Stomach smooth muscle (tissue), 2 donors: ENCODE measurements at regions not wholly inside any gene's neighbourhood (a gene's known extent, or its start where the extent isn't known, plus 50 kb on each side); places are given as distances from the start of the nearest gene placed in this dataset.

ENCODE experiments used
- H3K27ac ChIP-seq: one replicate; pipeline ENCODE4 v1.7.0; 2013; ENCODE audit warnings: mild to moderate bottlenecking, low read length, inconsistent platforms
- H3K27me3 ChIP-seq, 2 donors: one replicate each; pipeline ENCODE4 v1.7.0; 2013; ENCODE audit warnings: low read length in 2 of 2; ENCODE audit not compliant: insufficient read depth in 2 of 2, control insufficient read depth in 1 of 2
- H3K36me3 ChIP-seq, 2 donors: one replicate each; pipeline ENCODE4 v1.7.0; 2013; ENCODE audit warnings: low read length in 2 of 2; ENCODE audit not compliant: control insufficient read depth in 2 of 2, insufficient read depth in 2 of 2
- H3K4me1 ChIP-seq: one replicate; pipeline ENCODE4 v1.7.0; 2013; ENCODE audit warnings: low read length; ENCODE audit not compliant: control insufficient read depth, insufficient read depth
- H3K4me3 ChIP-seq, 2 donors: one replicate each; pipeline ENCODE4 v1.7.0; 2013; ENCODE audit warnings: low read length in 2 of 2
- H3K9ac ChIP-seq, 2 donors: one replicate each; pipeline ENCODE4 v1.7.0; 2013; ENCODE audit warnings: low read length in 2 of 2, mild to moderate bottlenecking in 1 of 2
- H3K9me3 ChIP-seq, 2 donors: one replicate each; pipeline ENCODE4 v1.7.0; 2013; ENCODE audit warnings: low read length in 2 of 2; ENCODE audit not compliant: control insufficient read depth in 2 of 2
- donor health status: healthy.
- donor health status: Pancreatic carcinoma.

DNA sequence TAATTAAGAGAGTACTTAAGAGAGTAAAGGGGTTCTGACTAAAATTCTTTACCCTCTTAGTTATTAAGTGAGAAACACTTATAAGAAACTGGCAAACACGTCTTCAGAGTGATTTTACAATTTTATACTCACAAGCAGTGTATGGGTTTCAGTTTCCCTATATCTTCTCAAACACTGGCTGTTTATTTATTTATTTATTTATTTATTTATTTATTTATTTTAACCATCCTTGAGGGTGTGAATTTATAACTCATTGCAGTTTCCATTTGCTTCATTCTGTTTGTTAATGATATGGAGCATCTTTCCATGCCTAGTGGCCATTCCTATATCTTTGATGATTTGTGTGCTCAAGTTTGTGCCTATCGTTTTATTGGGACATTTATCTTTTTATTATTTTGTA lies 68.0 kb upstream of the SGCD start:
- no peak overlapping the region for H3K27ac ChIP-seq
- H3K27me3 ChIP-seq: no peaks in the 10 kb centered on the region
- H3K4me3 ChIP-seq: no peak overlapping the region
- H3K4me1 ChIP-seq: no peaks in the 10 kb centered on the region
- H3K36me3 ChIP-seq: no peaks in the 10 kb centered on the region
- no peak overlapping the region for H3K9ac ChIP-seq
- no peaks in the 10 kb centered on the region for H3K9me3 ChIP-seq

DNA sequence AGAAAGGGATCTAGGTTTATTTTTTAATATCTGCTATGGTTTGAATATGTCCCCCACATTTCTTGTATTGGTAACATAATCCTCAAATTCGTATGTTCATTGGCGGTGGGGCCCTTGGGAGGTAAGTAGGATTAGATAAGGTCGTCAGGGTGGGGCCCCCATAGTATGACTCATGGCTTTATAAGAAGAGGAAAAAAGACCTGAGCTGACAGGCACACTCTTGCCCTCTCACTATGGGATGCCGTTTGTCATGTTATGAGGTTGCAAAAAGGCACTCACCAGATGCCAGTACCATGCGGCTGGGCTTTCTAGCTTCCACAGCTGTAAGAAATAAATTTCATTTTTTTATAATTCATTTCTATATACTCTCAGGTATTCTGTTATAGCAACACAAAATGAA lies 67.3 kb upstream of the SGCD start:
- Histone ChIP-seq H3K4me3 (no peak overlapping the region), H3K36me3 (no peaks in the 10 kb centered on the region), H3K9me3 (no peaks in the 10 kb centered on the region), H3K27ac (no peak overlapping the region), H3K9ac (no peak overlapping the region), H3K27me3 (no peaks in the 10 kb centered on the region), H3K4me1 (no peaks in the 10 kb centered on the region)

DNA sequence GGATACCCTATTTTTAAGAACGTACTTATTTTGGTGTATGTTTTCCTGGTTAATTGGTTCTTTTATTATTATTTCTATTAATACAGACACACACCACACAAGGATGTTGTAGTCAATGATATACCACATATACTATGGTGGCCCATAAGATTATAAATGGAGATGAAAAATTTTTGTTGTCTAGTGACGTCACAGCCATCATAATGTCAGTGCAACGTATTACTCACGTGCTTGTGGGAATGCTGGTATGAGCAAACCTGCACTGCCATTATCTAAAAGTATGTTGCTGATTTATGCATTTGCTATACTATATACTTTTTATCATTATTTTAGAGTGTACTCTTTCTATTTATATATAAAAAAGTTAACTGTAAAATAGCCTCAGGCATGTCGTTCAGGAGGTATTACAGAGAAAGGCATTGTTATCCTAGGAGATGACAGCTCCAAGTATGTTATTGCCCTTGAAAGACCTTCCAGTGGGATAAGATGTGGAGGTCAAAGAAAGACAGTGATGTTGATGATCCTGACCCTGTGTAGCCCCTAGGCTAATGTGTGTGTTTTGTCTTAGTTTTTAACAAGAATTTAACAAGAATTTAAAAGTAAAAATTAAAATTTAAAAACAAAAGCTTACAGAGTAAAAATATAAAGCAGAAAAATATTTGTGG lies 65.6 kb upstream of the SGCD start:
- Histone ChIP-seq H3K9ac (no peak overlapping the region), H3K4me1 (no peaks in the 10 kb centered on the region), H3K27ac (no peak overlapping the region), H3K4me3 (no peak overlapping the region), H3K36me3 (no peaks in the 10 kb centered on the region), H3K9me3 (no peaks in the 10 kb centered on the region), H3K27me3 (no peaks in the 10 kb centered on the region)

DNA sequence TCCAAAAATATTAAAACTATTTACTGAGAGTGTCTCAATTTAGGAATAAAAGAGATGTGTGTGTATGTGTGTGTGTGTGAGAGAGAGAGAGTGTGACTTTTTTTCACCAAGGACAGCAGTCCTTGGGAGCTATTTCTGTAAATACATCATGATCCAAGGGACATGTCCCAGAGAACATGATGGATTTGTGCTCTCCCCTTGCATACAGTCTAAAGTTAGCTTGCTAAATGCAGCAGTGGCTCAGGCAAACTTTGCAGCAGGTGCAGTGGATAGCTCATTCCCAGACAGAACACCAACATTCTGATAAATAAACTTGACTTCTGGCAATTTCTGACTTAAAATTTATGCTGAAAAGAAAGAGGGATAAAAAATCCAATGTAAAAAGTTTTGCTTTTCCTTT lies 55.4 kb upstream of the SGCD start:
- Histone ChIP-seq H3K27me3 (no peaks in the 10 kb centered on the region), H3K9me3 (no peaks in the 10 kb centered on the region), H3K36me3 (no peaks in the 10 kb centered on the region), H3K4me1 (no peaks in the 10 kb centered on the region), H3K4me3 (no peak overlapping the region), H3K27ac (no peak overlapping the region), H3K9ac (no peak overlapping the region)

DNA sequence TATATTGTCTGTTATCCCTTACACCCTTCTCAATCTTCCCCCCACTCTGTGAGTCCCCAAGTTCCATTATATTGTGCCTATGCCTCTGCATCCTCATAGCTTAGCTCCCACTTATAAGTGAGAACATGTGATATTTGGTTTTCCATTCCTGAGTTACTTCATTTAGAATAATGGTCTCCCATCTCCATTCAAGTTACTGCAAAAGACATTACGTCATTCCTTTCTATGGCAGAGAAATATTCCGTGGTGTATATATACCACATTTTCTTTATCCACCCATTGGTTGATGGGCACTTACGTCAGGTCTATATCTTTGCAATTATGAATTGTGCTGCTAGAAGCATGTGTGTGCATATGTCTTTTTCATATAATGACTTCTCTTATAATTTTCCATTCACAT lies 54.8 kb upstream of the SGCD start:
- H3K4me3 ChIP-seq: no peak overlapping the region
- H3K36me3 ChIP-seq: no peaks in the 10 kb centered on the region
- H3K27ac ChIP-seq: no peak overlapping the region
- no peaks in the 10 kb centered on the region for H3K27me3 ChIP-seq
- no peaks in the 10 kb centered on the region for H3K9me3 ChIP-seq
- H3K4me1 ChIP-seq: no peaks in the 10 kb centered on the region
- H3K9ac ChIP-seq: no peak overlapping the region

- Histone ChIP-seq H3K36me3 (no peaks in the 10 kb centered on the region), H3K9me3 (no peaks in the 10 kb centered on the region), H3K9ac (no peak overlapping the region), H3K4me3 (no peak overlapping the region), H3K27me3 (no peaks in the 10 kb centered on the region), H3K27ac (no peak overlapping the region), H3K4me1 (no peaks in the 10 kb centered on the region)
These were observed 53.6 kb upstream of the SGCD start for GRCh38 chr5:156273325-156273724.

GRCh38 chr5:156274453-156274852 lies 52.5 kb upstream of the SGCD start:
- Histone ChIP-seq H3K4me1 (no peaks in the 10 kb centered on the region), H3K27ac (no peak overlapping the region), H3K9me3 (no peaks in the 10 kb centered on the region), H3K9ac (no peak overlapping the region), H3K4me3 (no peak overlapping the region), H3K27me3 (no peaks in the 10 kb centered on the region), H3K36me3 (no peaks in the 10 kb centered on the region)
